ENCODE measurements at regions not wholly inside any gene's neighbourhood (a gene's known extent, or its start where the extent isn't known, plus 50 kb on each side); places are given as distances from the start of the nearest gene placed in this dataset.

- TF ChIP-seq CTCF (tag by site-specific recombination; IDR thresholded peaks at IDR 0.05): no peak
- no peak for TF ChIP-seq ZBTB8A (tag by site-specific recombination; IDR thresholded peaks at IDR 0.05)
- TF ChIP-seq ZNF558 (tag by site-specific recombination; IDR thresholded peaks at IDR 0.05): no peak
Observed at GRCh38 chr1:98048244-98048643, 127.4 kb upstream of the DPYD start.
